ENCODE measurements at regions not wholly inside any gene's neighbourhood (a gene's known extent, or its start where the extent isn't known, plus 50 kb on each side); places are given as distances from the start of the nearest gene placed in this dataset.

DNA sequence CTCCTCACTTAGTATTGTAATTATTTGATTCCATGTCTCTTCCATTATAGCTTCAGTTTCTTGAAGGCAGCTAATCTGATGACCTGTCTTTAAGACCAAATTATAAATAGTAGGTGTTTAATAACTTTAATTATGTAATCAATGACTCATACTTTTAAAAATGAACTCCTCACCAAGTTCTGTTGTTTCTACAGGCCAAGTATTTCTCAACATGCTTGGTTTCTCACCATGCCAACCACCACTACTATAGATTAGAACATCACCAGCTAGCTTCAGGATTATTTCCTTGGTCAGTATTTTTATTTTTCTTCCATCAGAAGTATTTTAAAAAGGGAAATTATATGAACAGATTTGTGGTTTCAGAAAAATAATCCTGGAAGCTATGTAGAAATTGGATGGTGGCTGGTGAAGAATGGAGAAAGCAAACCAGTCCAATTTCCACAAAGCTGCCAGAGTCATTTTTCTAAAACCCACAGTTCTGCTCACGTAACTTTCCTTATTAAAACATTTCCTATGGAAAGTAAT lies 237.7 kb upstream of the DACH1 start:
- Mint-ChIP-seq H3K9me3 (peaks cover 2 to 5% of the 10 kb centered on the region in 2 donors), H3K4me1 (ENCODE audit: low read depth) (no peaks in the 10 kb centered on the region), H3K27ac (no peak overlapping the region), H3K4me3 (no peak overlapping the region), H3K36me3 (ENCODE audit: insufficient read depth in 2 of 2) (no peaks in the 10 kb centered on the region), H3K27me3 (ENCODE audit: low read depth) (no peaks in the 10 kb centered on the region)
- DNase-seq (no peak), ATAC-seq (replicated peaks in 1 of 2) (no peak)

DNA sequence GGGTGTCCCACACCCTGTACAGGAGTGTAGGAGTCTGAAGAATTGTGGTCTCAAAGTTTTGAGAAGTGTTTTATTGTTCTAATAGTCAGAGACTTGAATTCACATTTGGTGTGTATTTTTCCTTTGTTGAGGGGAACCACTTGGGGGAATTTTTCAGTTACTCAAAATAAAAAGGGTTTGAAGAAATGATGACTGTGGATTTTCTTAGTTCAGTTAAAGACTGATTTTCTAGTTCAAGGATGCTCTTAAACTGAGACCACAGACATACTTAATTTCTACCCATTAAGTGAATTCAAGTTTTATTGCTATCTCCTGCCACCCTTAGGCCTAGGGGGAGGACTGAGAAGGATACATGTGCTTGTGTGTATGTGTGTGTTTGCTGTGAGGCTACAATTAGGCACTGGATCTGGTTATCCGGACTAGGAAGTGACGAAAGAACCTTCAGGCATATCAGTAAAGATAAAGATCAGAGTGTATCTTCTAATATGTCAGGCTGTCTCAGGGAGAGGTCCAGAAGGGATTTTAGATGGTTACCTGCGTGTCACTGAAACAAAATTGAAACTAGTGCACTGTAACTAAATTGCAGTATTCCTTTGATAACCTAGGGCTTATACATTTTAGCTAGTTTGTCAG lies 234.9 kb upstream of the DACH1 start:
- no peak overlapping the region for H3K27ac Mint-ChIP-seq
- H3K27me3 Mint-ChIP-seq (ENCODE audit: low read depth): no peaks in the 10 kb centered on the region
- H3K4me1 Mint-ChIP-seq (ENCODE audit: low read depth): no peaks in the 10 kb centered on the region
- no peak for ATAC-seq (replicated peaks in 1 of 2)
- no peak overlapping the region for H3K4me3 Mint-ChIP-seq
- peaks cover 0 to 3% of the 10 kb centered on the region in 2 donors for H3K9me3 Mint-ChIP-seq
- DNase-seq: no peak
- H3K36me3 Mint-ChIP-seq (ENCODE audit: insufficient read depth in 2 of 2): no peaks in the 10 kb centered on the region

DNA sequence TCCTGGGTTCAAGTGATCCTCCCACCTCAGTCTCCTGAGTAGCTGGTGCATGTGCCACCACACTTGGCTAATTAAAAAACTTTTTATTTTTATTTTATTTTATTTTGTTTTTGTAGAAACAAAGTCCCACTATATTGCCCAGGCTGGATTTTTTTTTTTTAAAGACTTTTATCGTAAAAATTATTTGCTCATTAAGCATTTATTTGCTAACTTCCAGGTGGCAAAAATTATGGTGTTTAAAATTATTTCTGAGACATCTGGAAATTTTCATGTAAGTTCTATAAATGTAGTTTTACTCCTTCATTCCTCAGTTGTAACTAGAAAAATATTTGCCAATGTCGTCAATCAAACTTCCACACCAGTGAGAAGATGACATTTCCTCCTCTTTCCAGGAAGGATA lies 233.3 kb upstream of the DACH1 start:
- ATAC-seq (replicated peaks in 1 of 2) (no peak), DNase-seq (no peak)
- Mint-ChIP-seq H3K9me3 (no peaks in the 10 kb centered on the region), H3K4me3 (no peak overlapping the region), H3K36me3 (ENCODE audit: insufficient read depth in 2 of 2) (no peaks in the 10 kb centered on the region), H3K27ac (no peak overlapping the region), H3K27me3 (ENCODE audit: low read depth) (no peaks in the 10 kb centered on the region), H3K4me1 (ENCODE audit: low read depth) (no peaks in the 10 kb centered on the region)

GRCh38 chr13:72097568-72097967 lies 230.6 kb upstream of the DACH1 start:
- DNase-seq (no peak), ATAC-seq (replicated peaks in 1 of 2) (no peak)
- Mint-ChIP-seq H3K27me3 (ENCODE audit: low read depth) (no peaks in the 10 kb centered on the region), H3K27ac (no peak overlapping the region), H3K4me1 (ENCODE audit: low read depth) (no peaks in the 10 kb centered on the region), H3K9me3 (no peaks in the 10 kb centered on the region), H3K4me3 (no peak overlapping the region), H3K36me3 (ENCODE audit: insufficient read depth in 2 of 2) (no peaks in the 10 kb centered on the region)

- Mint-ChIP-seq H3K4me1 (ENCODE audit: low read depth) (no peaks in the 10 kb centered on the region), H3K4me3 (no peak overlapping the region), H3K36me3 (ENCODE audit: insufficient read depth in 2 of 2) (peaks cover 0 to 2% of the 10 kb centered on the region in 2 donors), H3K9me3 (peaks cover 6 to 12% of the 10 kb centered on the region in 2 donors), H3K27me3 (ENCODE audit: low read depth) (no peaks in the 10 kb centered on the region), H3K27ac (no peak overlapping the region)
- DNase-seq (no peak), ATAC-seq (replicated peaks in 1 of 2) (no peak)
Observed at GRCh38 chr13:72093262-72093661, 226.3 kb upstream of the DACH1 start.

- H3K4me3 Mint-ChIP-seq: no peak overlapping the region
- H3K36me3 Mint-ChIP-seq (ENCODE audit: insufficient read depth in 2 of 2): no peaks in the 10 kb centered on the region
- DNase-seq (no peak), ATAC-seq (replicated peaks in 1 of 2) (no peak)
- H3K9me3 Mint-ChIP-seq: peaks cover 3 to 4% of the 10 kb centered on the region in 2 donors
- H3K4me1 Mint-ChIP-seq (ENCODE audit: low read depth): no peaks in the 10 kb centered on the region
- H3K27ac Mint-ChIP-seq: no peak overlapping the region
- no peaks in the 10 kb centered on the region for H3K27me3 Mint-ChIP-seq (ENCODE audit: low read depth)
Observed at GRCh38 chr13:72074663-72075062, 207.7 kb upstream of the DACH1 start.

DNA sequence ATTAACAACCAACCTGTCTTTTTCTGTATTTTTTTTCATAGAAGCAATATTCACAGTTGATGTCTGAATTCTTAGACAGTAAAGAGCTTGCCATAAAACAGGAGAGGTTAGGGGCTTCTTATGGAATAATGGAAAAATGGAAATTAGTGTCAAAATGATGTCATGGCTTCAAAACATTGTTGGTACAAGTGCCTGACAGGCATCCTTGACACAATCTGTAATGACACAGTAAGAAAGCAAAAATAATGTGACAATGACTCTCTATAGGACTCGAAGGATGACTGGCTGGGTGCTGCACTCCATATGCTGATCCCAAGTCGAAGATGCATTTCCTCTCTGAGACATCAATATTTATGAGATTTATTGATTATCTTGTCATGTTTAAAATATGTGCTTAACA lies 205.3 kb upstream of the DACH1 start:
- Mint-ChIP-seq H3K27ac (no peak overlapping the region), H3K9me3 (peaks cover under 1 to 7% of the 10 kb centered on the region in 2 donors), H3K36me3 (ENCODE audit: insufficient read depth in 2 of 2) (peaks cover 0 to 2% of the 10 kb centered on the region in 2 donors), H3K4me1 (ENCODE audit: low read depth) (no peaks in the 10 kb centered on the region), H3K27me3 (ENCODE audit: low read depth) (no peaks in the 10 kb centered on the region), H3K4me3 (no peak overlapping the region)
- no peak for ATAC-seq (replicated peaks in 1 of 2)
- no peak for DNase-seq

DNA sequence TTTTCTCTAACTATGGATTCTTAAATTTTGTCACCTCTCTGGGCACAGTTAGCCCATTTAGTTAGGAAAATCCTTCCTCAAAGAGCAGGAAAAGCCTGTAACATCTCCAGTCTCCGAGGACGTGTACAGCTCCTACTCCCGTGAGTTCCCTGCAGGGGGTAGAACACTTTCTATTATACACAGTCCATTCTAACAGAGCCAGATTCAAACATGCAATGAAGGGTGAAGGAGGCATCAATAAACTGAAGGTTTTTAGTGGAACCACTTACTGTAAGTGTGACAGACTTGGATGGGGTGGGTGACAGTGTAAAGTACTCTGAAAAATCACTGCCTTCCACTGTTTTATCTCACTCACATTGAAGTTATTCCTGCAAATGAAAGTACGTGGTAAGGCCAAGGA lies 204.7 kb upstream of the DACH1 start:
- no peaks in the 10 kb centered on the region for H3K4me1 Mint-ChIP-seq (ENCODE audit: low read depth)
- no peaks in the 10 kb centered on the region for H3K27me3 Mint-ChIP-seq (ENCODE audit: low read depth)
- no peak for DNase-seq
- H3K4me3 Mint-ChIP-seq: no peak overlapping the region
- H3K9me3 Mint-ChIP-seq: peaks cover 0 to 7% of the 10 kb centered on the region in 2 donors
- ATAC-seq (replicated peaks in 1 of 2): no peak
- H3K36me3 Mint-ChIP-seq (ENCODE audit: insufficient read depth in 2 of 2): peaks cover 0 to 2% of the 10 kb centered on the region in 2 donors
- no peak overlapping the region for H3K27ac Mint-ChIP-seq

GRCh38 chr13:72062566-72062965 lies 195.6 kb upstream of the DACH1 start:
- Mint-ChIP-seq H3K27me3 (ENCODE audit: low read depth) (no peaks in the 10 kb centered on the region), H3K9me3 (peaks cover 16 to 24% of the 10 kb centered on the region in 2 donors), H3K4me3 (no peak overlapping the region), H3K27ac (no peak overlapping the region), H3K4me1 (ENCODE audit: low read depth) (no peaks in the 10 kb centered on the region), H3K36me3 (ENCODE audit: insufficient read depth in 2 of 2) (peaks cover under 1 to 3% of the 10 kb centered on the region in 2 donors)
- no peak for DNase-seq
- ATAC-seq (replicated peaks in 1 of 2): no peak

DNA sequence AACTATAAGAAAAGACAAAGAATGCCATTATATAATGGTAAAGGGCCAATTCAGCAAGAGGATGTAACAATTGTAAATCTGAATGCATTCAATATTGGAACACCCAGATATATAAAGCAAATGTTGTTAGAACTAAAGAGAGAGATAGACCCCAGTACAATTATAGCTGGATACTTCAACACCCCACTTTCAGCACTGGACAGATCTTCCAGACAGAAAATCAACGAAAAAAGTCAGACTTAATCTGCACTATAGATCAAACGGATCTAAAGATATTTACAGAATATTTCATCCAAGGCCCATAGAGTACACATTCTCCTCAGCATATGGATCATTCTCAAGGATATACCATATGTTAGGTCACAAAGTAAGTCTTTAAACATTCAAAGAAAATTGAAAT lies 194.6 kb upstream of the DACH1 start:
- DNase-seq: no peak
- no peaks in the 10 kb centered on the region for H3K27me3 Mint-ChIP-seq (ENCODE audit: low read depth)
- no peak overlapping the region for H3K27ac Mint-ChIP-seq
- H3K9me3 Mint-ChIP-seq: peaks cover 16 to 26% of the 10 kb centered on the region in 2 donors
- no peak for ATAC-seq (replicated peaks in 1 of 2)
- no peaks in the 10 kb centered on the region for H3K4me1 Mint-ChIP-seq (ENCODE audit: low read depth)
- no peak overlapping the region for H3K4me3 Mint-ChIP-seq
- peaks cover 2% of the 10 kb centered on the region in 2 donors for H3K36me3 Mint-ChIP-seq (ENCODE audit: insufficient read depth in 2 of 2)

DNA sequence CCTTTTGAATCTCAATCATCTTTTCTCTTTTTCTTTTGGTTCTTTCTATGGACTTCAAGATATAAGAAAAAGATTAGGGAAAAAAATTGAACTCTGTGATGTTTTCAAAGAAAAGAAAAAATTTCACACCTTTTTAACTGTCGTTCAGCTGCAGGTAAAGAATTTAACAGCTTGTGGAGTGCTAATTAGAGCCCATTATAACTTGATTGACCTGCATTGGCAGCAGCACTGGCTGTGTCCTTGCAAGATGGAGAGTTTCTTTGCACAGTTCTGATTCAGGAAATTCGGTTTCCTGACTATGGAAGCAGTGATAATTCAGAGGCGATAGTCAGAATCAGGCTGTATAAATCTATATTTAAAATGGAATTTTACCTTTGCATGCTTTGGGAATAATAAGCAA lies 183.2 kb upstream of the DACH1 start:
- ATAC-seq (replicated peaks in 1 of 2) (no peak), DNase-seq (no peak)
- H3K4me3 Mint-ChIP-seq: no peak overlapping the region
- no peaks in the 10 kb centered on the region for H3K27me3 Mint-ChIP-seq (ENCODE audit: low read depth)
- H3K4me1 Mint-ChIP-seq (ENCODE audit: low read depth): no peaks in the 10 kb centered on the region
- peaks cover 0 to 2% of the 10 kb centered on the region in 2 donors for H3K36me3 Mint-ChIP-seq (ENCODE audit: insufficient read depth in 2 of 2)
- H3K27ac Mint-ChIP-seq: no peak overlapping the region
- peaks cover 0 to 13% of the 10 kb centered on the region in 2 donors for H3K9me3 Mint-ChIP-seq

GRCh38 chr13:72043366-72043765 lies 176.4 kb upstream of the DACH1 start:
- H3K27ac Mint-ChIP-seq: no peak overlapping the region
- ATAC-seq (replicated peaks in 1 of 2) (no peak), DNase-seq (no peak)
- H3K4me1 Mint-ChIP-seq (ENCODE audit: low read depth): no peaks in the 10 kb centered on the region
- no peaks in the 10 kb centered on the region for H3K27me3 Mint-ChIP-seq (ENCODE audit: low read depth)
- no peak overlapping the region for H3K4me3 Mint-ChIP-seq
- H3K36me3 Mint-ChIP-seq (ENCODE audit: insufficient read depth in 2 of 2): no peaks in the 10 kb centered on the region
- H3K9me3 Mint-ChIP-seq: peaks cover 8 to 12% of the 10 kb centered on the region in 2 donors

GRCh38 chr13:72041165-72041564 lies 174.2 kb upstream of the DACH1 start:
- Mint-ChIP-seq H3K9me3 (peaks cover 8 to 9% of the 10 kb centered on the region in 2 donors), H3K27me3 (ENCODE audit: low read depth) (no peaks in the 10 kb centered on the region), H3K4me3 (no peak overlapping the region), H3K36me3 (ENCODE audit: insufficient read depth in 2 of 2) (no peaks in the 10 kb centered on the region), H3K4me1 (ENCODE audit: low read depth) (no peaks in the 10 kb centered on the region), H3K27ac (no peak overlapping the region)
- ATAC-seq (replicated peaks in 1 of 2) (no peak), DNase-seq (no peak)

GRCh38 chr13:72039126-72039525 lies 172.1 kb upstream of the DACH1 start:
- no peaks in the 10 kb centered on the region for H3K27me3 Mint-ChIP-seq (ENCODE audit: low read depth)
- no peaks in the 10 kb centered on the region for H3K36me3 Mint-ChIP-seq (ENCODE audit: insufficient read depth in 2 of 2)
- H3K4me3 Mint-ChIP-seq: no peak overlapping the region
- no peak overlapping the region for H3K27ac Mint-ChIP-seq
- H3K4me1 Mint-ChIP-seq (ENCODE audit: low read depth): no peaks in the 10 kb centered on the region
- DNase-seq (no peak), ATAC-seq (replicated peaks in 1 of 2) (no peak)
- peaks cover 5 to 11% of the 10 kb centered on the region in 2 donors for H3K9me3 Mint-ChIP-seq

Measured in activated T-cell treated with anti-CD3 and anti-CD28 coated beads, Interleukin-2, amount 50 U/mL, for 72 hours (primary cell).